K562 (cell line): ENCODE measurements at regions not wholly inside any gene's neighbourhood (a gene's known extent, or its start where the extent isn't known, plus 50 kb on each side); places are given as distances from the start of the nearest gene placed in this dataset.

Source experiments
- ATAC-seq: fragments of 200-7000 bp; cut with Tn5 transposase; 3 replicates; pipeline ENCODE4 v1.9.1; 2020; ENCODE audit warnings: moderate library complexity
- BruUV-seq: library from RNA; stranded (reverse); fragments of 400-500 nt; replicated peaks from 2 replicates; lab custom pipeline; 2021; lab: Mats Ljungman, UMichigan
- CTCF ChIA-PET: fragments of 300-600 bp; formaldehyde crosslinking; extraction: SDS; loops from one replicate; lab custom pipeline; 2021; ENCODE audit warnings: low intra/inter-chr PET ratio; lab: Yijun Ruan, JAX
- POLR2A ChIA-PET: fragments of 300-600, 350-650 bp; sonication (Branson Sonifier 250); formaldehyde crosslinking; extraction: SDS; loops from one replicate; lab custom pipeline; 2021; ENCODE audit warnings: antibody characterized with exemption, inconsistent platforms; lab: Yijun Ruan, JAX
- DNase-seq, 4 experiments: peaks; one replicate each; pipeline versions ENCODE4 v3.0.0 to v3.0.0-alpha.2; 2011 to 2018; ENCODE audit warnings: low spot score in 3 of 4, mixed read lengths in 3 of 4; ENCODE audit errors: extremely low read depth in 1 of 4
- FAIRE-seq: peaks from 2 replicates; lab custom pipeline; 2011; peaks lifted over from hg19 to GRCh38; lab: Jason Lieb, UNC
- H2AFZ ChIP-seq: 2 replicates; pipeline ENCODE4 v1.6.0; 2011; ENCODE audit warnings: low read depth, low read length, control low read depth, inconsistent platforms
- H3K27ac ChIP-seq: fragments of 200-600 bp; 3 replicates; pipeline ENCODE4 v1.8.0; 2011; ENCODE audit warnings: low read depth, mild to moderate bottlenecking, control low read depth, inconsistent platforms, low read length, moderate library complexity, mixed read lengths; ENCODE audit errors: extremely low read depth
- H3K27me3 ChIP-seq, 2 experiments: fragments of 300-600 bp in 1 of 2; 2 replicates in 1 of 2; 3 replicates in 1 of 2; pipeline versions ENCODE4 v1.6.0 to v1.8.0; 2011; ENCODE audit warnings: inconsistent platforms in 2 of 2, low read length in 2 of 2, mild to moderate bottlenecking in 1 of 2, mixed read lengths in 1 of 2, moderate library complexity in 1 of 2; ENCODE audit not compliant: control insufficient read depth in 2 of 2, insufficient read depth in 2 of 2
- H3K36me3 ChIP-seq: fragments of 300-600 bp; 3 replicates; pipeline ENCODE4 v1.8.0; 2011; ENCODE audit warnings: mild to moderate bottlenecking, low read length, inconsistent platforms; ENCODE audit not compliant: control insufficient read depth, insufficient read depth
- H3K4me1 ChIP-seq, 2 experiments: fragments of 200-600 bp in 1 of 2; replicated peaks in 1 of 2; 2 replicates in 1 of 2; 3 replicates in 1 of 2; pipeline versions ENCODE4 v1.5.1 to v1.8.0; 2011; ENCODE audit warnings: inconsistent platforms in 2 of 2, low read length in 2 of 2, mild to moderate bottlenecking in 1 of 2, mixed read lengths in 1 of 2, moderate library complexity in 1 of 2; ENCODE audit not compliant: control insufficient read depth in 2 of 2, insufficient read depth in 2 of 2
- H3K4me2 ChIP-seq: 2 replicates; pipeline ENCODE4 v1.6.1; 2011; ENCODE audit warnings: low read length, control low read depth, inconsistent platforms, mixed read lengths; ENCODE audit not compliant: insufficient read depth
- H3K4me3 ChIP-seq: fragments of 200-600 bp; sonication (generic), shearing (Covaris generic); 2 replicates; pipeline ENCODE4 v1.5.1; 2016; ENCODE audit warnings: control low read depth, inconsistent platforms
- H3K79me2 ChIP-seq: fragments of 200-600 bp; 3 replicates; pipeline ENCODE4 v1.8.0; 2011; ENCODE audit warnings: low read length, inconsistent platforms; ENCODE audit not compliant: control insufficient read depth, insufficient read depth
- H3K9ac ChIP-seq, 2 experiments: 2 replicates each; pipeline versions ENCODE4 v1.6.0 to v1.6.1; 2011; ENCODE audit warnings: low read depth in 2 of 2, low read length in 2 of 2, control low read depth in 1 of 2, inconsistent platforms in 1 of 2, mild to moderate bottlenecking in 1 of 2, mixed read lengths in 1 of 2; ENCODE audit not compliant: insufficient read depth in 1 of 2
- H3K9me1 ChIP-seq: one replicate; pipeline ENCODE4 v1.6.0; 2011; ENCODE audit warnings: inconsistent platforms, mild to moderate bottlenecking, low read length, moderate library complexity; ENCODE audit not compliant: control insufficient read depth, insufficient read depth
- H3K9me3 ChIP-seq: replicated peaks from 2 replicates; pipeline ENCODE4 v1.5.1; 2011; ENCODE audit warnings: low read depth, low read length, inconsistent platforms; ENCODE audit not compliant: control insufficient read depth, insufficient read depth
- H4K20me1 ChIP-seq: replicated peaks from 2 replicates; pipeline ENCODE4 v1.6.1; 2011; ENCODE audit warnings: low read length, inconsistent platforms, mixed read lengths; ENCODE audit not compliant: control insufficient read depth, insufficient read depth
- PRDM10 ChIP-seq: fragments of 450-650 bp; IDR thresholded peaks from 2 replicates; pipeline ENCODE4 v1.6.1; 2018; ENCODE audit not compliant: partially characterized antibody
- SOX6 ChIP-seq: fragments of 450-650 bp; IDR thresholded peaks from 2 replicates; pipeline ENCODE4 v1.6.1; 2014; ENCODE audit warnings: mild to moderate bottlenecking
- WGBS: fragments of 100-300 bp; shearing (Covaris generic); methylation state at CpG from one replicate; pipeline ENCODE4 v1.1.6; 2016; ENCODE audit warnings: low coverage, mixed read lengths; ENCODE audit not compliant: insufficient coverage; ENCODE audit errors: missing lambda C conversion rate; 5-methylcytosine and 5-hydroxymethylcytosine counted together
- in situ Hi-C: fragments of 300-500 bp; cut with MboI; formaldehyde crosslinking; loops from 4 replicates; pipeline ENCODE4 v1.15.0; 2018; ENCODE audit warnings: inconsistent platforms, mixed read lengths
- intact Hi-C: fragments of 100-400 bp; cut with micrococcal nuclease; formaldehyde crosslinking; loops from 2 replicates; pipeline ENCODE4 v1.14.2; 2022

- Histone ChIP-seq H2AFZ (no peak overlapping the region), H3K9ac (no peak overlapping the region), H4K20me1 (no peaks in the 10 kb centered on the region), H3K36me3 (no peaks in the 10 kb centered on the region), H3K9me1 (no peaks in the 10 kb centered on the region), H3K4me2 (no peak overlapping the region), H3K27me3 (peaks cover 0 to 5% of the 10 kb centered on the region in 2 experiments; a peak in 2 of 5 replicates), H3K4me3 (no peak overlapping the region), H3K79me2 (no peaks in the 10 kb centered on the region), H3K4me1 (no peaks in the 10 kb centered on the region), H3K27ac (no peak overlapping the region), H3K9me3 (no peaks in the 10 kb centered on the region)
- ChIA-PET CTCF (no interaction called here), POLR2A (no interaction called here)
- in situ Hi-C loops (no loop called here), intact Hi-C loops (no loop called here)
- ATAC-seq (no peak), FAIRE-seq (no peak), DNase-seq (no peak)
- 4% methylated on average over 11 of the region's 11 CpGs for WGBS
- TF ChIP-seq PRDM10, result peak; percentile 79
- no peak for TF ChIP-seq SOX6
- BruUV-seq, result no TSS peak
Measured at GRCh38 chr16:48462106-48462740, 77.0 kb upstream of the SIAH1 start.
